ENCODE measurements at regions not wholly inside any gene's neighbourhood (a gene's known extent, or its start where the extent isn't known, plus 50 kb on each side); places are given as distances from the start of the nearest gene placed in this dataset.

- TF ChIP-seq CTCF (conservative IDR thresholded peaks at IDR 0.05; ENCODE audit: low read length) (no peak), EZH2phosphoT487 (IDR thresholded peaks at IDR 0.05; ENCODE audit: borderline replicate concordance, low read depth, low read length) (no peak)
These were observed 144.8 kb downstream of the ASCL1 start for GRCh38 chr12:103102225-103102744.

Data from OCI-LY7 (cell line).